ENCODE measurements at regions not wholly inside any gene's neighbourhood (a gene's known extent, or its start where the extent isn't known, plus 50 kb on each side); places are given as distances from the start of the nearest gene placed in this dataset.

DNA sequence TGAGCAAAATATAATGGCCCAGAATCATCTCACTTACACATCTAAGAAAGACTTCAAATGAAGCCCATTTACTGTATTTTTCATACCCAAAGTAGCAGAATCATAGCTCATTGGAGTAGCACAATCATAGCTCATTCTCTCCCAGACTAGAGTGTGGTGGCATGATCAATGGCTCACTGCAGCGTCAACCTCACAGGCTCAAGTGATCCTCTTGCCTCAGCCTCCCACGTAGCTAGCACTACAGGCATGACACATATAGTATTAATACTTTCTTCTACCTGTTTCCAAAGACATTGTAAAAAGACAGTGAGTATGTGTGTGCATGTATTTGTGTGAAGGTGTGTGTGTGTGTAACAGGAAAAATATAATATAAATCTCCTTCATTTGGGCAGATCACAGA lies 1247.9 kb upstream of the ACO1 start:
- no peak for DNase-seq
- H3K27me3 ChIP-seq: no peaks in the 10 kb centered on the region
- TF ChIP-seq, protein P1, sequence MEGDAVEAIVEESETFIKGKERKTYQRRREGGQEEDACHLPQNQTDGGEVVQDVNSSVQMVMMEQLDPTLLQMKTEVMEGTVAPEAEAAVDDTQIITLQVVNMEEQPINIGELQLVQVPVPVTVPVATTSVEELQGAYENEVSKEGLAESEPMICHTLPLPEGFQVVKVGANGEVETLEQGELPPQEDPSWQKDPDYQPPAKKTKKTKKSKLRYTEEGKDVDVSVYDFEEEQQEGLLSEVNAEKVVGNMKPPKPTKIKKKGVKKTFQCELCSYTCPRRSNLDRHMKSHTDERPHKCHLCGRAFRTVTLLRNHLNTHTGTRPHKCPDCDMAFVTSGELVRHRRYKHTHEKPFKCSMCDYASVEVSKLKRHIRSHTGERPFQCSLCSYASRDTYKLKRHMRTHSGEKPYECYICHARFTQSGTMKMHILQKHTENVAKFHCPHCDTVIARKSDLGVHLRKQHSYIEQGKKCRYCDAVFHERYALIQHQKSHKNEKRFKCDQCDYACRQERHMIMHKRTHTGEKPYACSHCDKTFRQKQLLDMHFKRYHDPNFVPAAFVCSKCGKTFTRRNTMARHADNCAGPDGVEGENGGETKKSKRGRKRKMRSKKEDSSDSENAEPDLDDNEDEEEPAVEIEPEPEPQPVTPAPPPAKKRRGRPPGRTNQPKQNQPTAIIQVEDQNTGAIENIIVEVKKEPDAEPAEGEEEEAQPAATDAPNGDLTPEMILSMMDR (IDR thresholded peaks at IDR 0.05; ENCODE audit: low read depth, low read length): no peak
- H3K4me3 ChIP-seq (ENCODE audit: low read depth, low read length): no peak overlapping the region
- H3K4me1 ChIP-seq: peaks cover 5% of the 10 kb centered on the region; the same call in 1 of the 2 replicates
- no peaks in the 10 kb centered on the region for H3K9me3 ChIP-seq
- no peaks in the 10 kb centered on the region for H3K36me3 ChIP-seq

DNA sequence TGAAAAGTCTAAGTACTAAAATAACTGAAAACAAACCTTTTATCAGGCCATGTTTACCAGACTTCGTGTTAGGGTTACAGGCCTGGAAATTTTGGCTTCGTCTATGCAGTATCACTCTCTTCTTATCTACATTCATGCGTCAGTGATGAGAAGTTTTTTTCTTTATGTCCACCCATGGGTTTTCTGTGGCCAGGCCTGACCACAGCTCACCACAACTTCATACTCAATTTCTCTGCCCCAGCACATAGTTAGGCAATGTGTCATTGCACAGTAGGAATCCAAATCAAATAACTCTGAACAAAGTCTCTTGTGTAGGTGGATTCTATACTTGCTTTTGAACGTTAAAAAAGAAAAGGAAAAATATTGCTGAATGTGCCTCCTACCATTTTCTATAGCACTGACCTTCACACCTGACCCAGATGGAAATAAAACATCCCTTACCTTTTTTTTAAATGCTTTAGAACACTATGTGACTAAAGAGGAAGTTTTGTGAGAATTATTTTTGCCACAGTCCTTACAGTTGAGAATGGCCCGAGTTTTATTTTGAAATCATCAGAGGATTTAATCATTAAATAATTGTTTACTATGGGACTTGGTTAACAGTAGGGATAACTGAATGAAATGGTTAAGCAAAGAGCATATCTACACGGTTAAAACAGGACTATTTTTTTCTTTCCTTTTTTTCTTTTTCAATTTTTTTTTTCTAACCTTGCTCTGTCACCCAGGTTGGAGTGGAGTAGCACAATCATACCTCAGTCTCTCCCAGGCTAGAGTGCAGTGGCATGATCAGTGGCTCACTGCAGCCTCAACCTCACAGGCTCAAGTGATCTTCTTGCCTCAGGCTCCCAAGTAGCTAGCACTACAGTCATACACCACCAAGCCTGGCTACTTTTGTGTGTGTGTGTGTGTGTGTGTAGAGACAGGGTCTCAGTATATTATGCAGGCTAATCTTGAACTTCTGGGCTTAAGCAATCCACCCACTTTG lies 1247.0 kb upstream of the ACO1 start:
- Histone ChIP-seq H3K4me3 (ENCODE audit: low read depth, low read length) (no peak overlapping the region), H3K36me3 (no peaks in the 10 kb centered on the region), H3K4me1 (peaks cover 5% of the 10 kb centered on the region), H3K9me3 (no peaks in the 10 kb centered on the region), H3K27me3 (no peaks in the 10 kb centered on the region)
- no peak for DNase-seq
- TF ChIP-seq, protein P1 (IDR thresholded peaks at IDR 0.05; ENCODE audit: low read depth, low read length): no peak

DNA sequence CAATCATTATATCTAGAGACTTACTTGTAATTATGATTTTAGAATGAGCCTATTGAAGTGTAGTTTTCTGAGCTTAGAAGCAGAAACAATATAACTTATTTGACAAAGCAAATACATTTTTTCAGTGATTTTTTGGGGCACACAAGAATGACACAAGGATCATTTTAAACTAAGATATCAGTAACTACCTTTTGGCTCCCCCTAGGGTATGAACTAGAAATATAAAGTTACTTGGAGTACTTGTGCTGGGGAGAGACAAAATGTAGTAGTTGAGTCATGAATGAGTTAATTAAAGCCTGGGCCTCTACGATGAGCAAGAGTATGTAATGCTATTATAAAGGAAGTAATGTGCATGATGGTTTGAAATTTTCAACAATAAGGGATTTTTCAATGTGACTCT lies 1244.1 kb upstream of the ACO1 start:
- Histone ChIP-seq H3K4me3 (ENCODE audit: low read depth, low read length) (no peak overlapping the region), H3K4me1 (peaks cover 5% of the 10 kb centered on the region), H3K9me3 (no peaks in the 10 kb centered on the region), H3K27me3 (no peaks in the 10 kb centered on the region), H3K36me3 (no peaks in the 10 kb centered on the region)
- no peak for DNase-seq
- TF ChIP-seq, protein P1 (IDR thresholded peaks at IDR 0.05; ENCODE audit: low read depth, low read length): peak; percentile 54

DNA sequence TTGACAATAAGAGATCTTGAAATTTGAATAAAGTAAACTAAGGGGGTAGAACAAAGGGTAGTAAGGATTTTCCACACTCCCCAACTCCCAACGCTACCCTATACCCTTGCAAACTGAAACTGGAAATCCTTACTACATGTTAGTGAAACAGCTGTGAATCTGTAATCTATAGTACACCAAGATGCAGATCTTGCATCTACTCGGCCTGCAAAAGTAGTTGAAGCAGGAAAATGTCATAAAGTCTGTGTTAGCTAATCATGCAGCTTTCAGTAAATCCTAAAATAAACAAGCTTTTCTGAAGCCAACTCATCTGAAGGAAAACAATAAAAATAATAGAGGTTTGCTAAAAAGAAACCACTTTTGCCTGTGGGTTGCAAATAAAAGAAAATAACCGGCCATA lies 1242.0 kb upstream of the ACO1 start:
- no peaks in the 10 kb centered on the region for H3K27me3 ChIP-seq
- no peaks in the 10 kb centered on the region for H3K9me3 ChIP-seq
- DNase-seq: no peak
- H3K36me3 ChIP-seq: no peaks in the 10 kb centered on the region
- no peak overlapping the region for H3K4me3 ChIP-seq (ENCODE audit: low read depth, low read length)
- TF ChIP-seq, protein P1 (IDR thresholded peaks at IDR 0.05; ENCODE audit: low read depth, low read length): no peak
- H3K4me1 ChIP-seq: peaks cover 5% of the 10 kb centered on the region

DNA sequence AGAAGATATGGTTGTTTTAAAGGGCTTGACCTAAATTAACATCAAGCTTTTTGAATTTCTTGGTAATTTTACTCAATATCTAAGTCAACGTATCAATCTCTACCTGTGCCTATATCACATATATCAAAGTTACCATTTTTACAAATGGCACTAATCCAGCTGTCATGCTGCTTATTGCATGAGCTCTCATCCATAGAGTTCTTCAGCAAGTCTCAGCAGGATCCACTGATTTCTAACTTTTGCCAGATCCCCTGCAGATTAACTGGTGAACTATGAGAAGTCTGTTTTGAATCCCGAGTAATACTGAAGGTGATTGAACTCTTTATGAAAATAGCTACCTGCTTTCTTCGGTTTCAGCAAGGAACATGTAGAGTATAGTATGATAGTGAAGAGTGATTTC lies 1239.8 kb upstream of the ACO1 start:
- DNase-seq: no peak
- TF ChIP-seq, protein P1 (IDR thresholded peaks at IDR 0.05; ENCODE audit: low read depth, low read length): no peak
- peaks cover 5% of the 10 kb centered on the region for H3K4me1 ChIP-seq
- no peaks in the 10 kb centered on the region for H3K36me3 ChIP-seq
- H3K9me3 ChIP-seq: no peaks in the 10 kb centered on the region
- H3K4me3 ChIP-seq (ENCODE audit: low read depth, low read length): no peak overlapping the region
- no peaks in the 10 kb centered on the region for H3K27me3 ChIP-seq
